D341Med (cell line): ENCODE measurements at regions not wholly inside any gene's neighbourhood (a gene's known extent, or its start where the extent isn't known, plus 50 kb on each side); places are given as distances from the start of the nearest gene placed in this dataset.

ENCODE experiments used
- DNase-seq: peaks from one replicate; pipeline ENCODE4 v3.0.0; 2012; ENCODE audit warnings: low spot score

DNA sequence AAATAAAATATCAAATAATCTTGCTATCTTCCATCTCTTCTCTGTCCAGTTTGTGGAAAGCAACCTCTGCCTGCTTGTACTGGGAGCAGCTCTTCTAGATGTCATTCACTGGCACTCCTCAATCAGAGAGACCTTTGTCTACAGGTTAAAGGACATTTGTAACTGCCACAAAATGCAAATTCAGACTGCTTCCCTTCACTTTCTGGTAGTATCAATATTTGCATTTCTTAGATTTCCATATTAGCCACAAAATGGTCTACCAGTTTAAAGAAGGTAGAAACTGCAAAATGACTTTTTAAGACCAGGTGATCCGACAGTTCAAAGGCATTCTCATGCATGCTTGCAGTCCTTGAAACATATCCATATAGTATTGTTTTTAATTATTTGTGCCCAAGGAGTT, 51.7 kb upstream of the RCN1 start:
- no peak for DNase-seq

DNA sequence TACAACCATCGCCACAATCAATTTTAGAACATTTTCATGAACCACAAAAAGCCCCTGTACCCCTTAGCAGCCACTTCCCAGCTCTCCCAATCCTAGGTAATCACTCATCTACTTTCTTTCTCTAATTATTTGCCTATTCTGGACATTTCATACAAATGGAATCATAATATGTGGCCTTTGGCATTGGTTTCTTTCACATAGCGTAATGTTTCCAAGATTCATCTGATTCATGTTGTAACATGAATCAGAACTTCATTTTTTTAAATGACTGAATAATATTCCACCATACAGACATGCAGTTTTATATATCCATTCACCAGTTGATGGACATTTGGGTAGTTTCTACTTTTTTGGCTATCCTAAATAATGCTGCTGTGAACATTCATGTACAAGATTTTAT, 56.2 kb upstream of the RCN1 start:
- DNase-seq = no peak

DNA sequence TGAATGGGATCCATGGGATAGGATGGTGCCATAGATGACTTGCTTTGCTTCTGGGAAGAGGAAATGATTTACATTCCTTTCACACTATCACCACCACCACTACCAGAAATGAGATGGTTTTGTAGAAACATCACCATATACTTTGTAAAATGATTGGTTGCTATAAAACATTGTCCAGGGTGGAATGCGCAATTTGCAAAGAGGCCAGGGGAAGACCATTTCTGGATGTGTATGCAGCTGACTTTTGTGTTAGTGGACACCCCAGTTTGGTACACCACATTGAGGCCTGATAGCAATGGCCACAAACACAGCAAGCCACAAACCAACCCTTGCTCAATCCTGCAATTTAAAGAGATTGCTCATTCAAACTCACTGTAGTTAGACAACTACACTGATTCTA, 56.7 kb upstream of the RCN1 start:
- no peak for DNase-seq

DNA sequence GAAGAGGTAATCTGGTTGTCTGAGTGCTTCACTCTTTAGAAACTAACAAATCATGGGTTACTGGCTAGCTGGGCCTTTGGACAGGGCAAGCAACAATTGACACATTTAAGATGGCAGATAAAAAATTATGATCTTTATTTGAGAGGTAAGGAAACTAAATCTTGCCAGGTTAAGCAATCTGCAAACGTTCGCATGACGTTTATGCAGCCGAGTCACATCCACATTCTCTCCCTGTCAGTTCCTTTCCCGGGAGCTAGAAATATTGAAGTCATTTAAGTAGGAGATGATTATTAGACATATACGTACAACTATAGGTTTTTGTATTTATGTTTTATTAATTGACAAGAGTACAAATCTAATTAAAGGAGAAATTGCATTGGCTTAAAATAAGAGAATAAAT, 57.4 kb upstream of the RCN1 start:
- no peak for DNase-seq

DNA sequence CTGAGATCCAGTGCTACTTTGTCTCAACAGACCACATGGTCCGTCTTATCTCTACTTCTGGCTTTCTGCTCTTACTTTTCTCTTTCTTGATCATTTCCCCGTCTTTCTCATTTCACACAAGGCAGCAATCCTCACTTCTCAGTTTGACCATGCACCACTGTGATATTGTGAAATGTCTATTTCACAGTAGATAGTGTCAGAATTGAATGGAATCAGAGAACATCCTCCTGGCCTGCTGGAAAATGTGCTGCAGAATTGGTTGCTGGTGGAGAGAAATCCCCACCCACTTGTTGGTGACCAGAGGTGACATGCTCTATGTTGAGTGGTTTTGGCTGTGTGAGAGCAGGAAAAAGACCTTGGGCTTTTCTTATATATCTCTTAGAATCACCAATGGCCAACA, 57.8 kb upstream of the RCN1 start:
- no peak for DNase-seq

DNA sequence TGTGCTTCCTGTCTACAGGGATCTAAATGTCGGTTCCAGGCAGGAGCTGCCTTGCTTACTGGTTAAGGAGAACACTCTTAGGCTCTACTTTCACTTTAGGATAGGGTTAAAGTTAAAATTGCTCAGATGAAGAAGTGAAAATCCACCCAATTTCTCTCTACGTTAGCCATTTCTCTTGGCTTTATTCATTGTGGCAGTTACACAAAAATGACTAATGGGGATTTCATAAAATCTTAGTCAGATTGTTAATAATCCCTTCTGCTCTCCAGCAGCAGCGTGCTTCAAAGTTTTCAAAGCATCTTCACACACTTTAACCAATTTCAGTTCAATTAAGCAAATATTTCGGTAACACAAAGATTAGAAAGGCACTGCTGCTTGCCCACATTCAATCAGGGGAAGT, 58.4 kb upstream of the RCN1 start:
- no peak for DNase-seq

DNA sequence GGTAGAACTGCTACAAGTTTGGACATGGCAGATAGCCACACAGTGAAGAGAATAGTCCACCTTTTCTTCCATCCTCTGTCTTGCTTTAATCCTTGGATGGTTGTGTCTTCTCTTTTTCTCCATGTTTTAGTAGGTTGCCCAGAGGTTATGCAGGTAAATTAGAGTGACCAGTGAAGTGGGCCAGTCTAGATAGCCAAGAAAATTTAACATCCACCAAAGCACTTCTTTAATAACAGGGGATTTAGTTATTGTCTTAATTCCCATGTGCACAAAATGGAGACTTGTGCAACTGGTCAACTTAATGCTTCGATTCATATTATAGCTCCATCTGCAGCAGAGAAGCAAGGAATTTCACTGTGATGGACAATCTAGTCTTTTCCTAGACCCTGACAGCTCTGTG, 58.8 kb upstream of the RCN1 start:
- no peak for DNase-seq

DNA sequence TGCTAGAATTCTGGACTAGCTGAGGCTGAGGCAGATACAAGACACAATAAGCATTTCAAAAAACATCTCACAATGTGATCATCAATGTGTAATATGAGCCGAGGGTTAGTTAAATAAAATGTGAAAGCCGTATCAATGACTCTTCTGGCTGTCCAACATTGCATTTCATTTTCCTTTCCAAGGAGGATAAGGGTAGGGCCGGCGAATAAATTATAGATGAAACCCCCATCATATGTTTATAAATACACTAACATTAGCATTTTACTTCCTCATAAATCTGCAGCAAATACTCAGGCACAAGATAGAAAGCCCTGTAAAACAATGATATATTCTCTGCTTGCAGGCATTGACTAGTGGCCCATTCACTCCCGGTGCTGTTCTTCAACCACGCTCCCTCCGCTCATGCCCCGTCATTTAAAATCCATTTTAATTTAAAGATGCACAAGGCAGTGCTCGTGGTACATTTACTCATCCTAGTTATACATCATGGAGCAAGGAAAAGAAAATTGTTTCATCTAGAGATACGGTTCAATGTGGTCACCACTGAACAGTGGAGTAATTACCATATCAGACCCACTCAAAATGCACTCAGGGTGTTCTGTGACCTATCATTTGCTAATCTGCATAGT, 59.9 kb upstream of the RCN1 start:
- no peak for DNase-seq

DNA sequence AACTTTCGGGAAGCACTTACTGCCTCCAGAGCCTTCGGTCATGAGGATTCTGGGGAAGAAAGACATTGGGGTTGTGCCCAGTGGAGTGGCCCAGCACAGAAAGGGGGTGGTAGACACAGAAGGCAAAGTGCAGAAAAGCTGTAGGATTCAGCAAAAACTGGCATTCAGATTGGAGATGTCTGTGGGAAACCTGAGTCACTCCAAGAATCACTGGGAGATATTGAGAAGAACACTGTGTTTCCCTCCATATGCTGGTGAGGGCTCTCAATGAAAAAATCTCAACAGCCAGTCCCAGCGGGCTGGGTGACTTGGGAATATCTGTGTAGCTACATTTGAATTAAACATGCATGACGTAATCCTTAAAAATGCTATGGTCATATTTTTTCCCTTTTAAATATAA, 61.2 kb upstream of the RCN1 start:
- DNase-seq = no peak

DNA sequence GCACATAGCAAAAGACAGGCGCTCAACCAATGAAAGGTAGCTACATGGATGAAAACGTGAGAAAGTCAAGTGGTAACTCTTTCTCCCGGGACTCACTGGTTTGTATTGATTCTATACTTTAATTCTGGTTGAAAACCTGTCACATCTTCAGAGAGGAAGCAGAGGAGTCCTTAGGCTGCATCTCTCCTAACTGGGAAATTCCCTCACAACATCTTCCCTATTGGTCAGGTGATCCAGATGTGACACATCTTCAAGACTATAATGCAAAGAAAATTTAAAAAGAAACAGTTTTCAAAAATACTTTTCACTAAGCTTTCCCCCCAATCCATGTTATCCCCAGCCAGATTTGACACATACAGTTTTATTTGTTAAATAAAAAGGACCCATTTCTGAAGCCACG, 62.7 kb upstream of the RCN1 start:
- no peak for DNase-seq

DNA sequence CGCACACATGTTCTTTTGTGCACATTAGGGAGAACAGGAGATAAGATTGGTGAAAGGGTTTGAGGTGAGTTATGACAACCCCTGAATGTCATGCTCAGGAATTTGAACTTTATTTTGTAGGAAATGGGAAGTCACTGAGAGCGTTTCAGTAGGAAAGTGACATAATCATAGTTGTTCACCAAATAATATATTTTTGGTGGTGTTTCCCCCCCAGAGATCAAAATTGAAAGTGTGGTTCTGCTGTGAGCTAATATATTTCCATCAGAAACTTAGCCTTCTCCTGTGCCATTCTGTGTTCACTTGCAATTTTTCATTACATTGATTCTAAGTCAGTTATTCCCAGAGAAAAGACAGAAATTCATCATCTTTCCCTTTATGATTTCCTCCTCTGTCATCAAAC, 64.1 kb upstream of the RCN1 start:
- DNase-seq = no peak

DNA sequence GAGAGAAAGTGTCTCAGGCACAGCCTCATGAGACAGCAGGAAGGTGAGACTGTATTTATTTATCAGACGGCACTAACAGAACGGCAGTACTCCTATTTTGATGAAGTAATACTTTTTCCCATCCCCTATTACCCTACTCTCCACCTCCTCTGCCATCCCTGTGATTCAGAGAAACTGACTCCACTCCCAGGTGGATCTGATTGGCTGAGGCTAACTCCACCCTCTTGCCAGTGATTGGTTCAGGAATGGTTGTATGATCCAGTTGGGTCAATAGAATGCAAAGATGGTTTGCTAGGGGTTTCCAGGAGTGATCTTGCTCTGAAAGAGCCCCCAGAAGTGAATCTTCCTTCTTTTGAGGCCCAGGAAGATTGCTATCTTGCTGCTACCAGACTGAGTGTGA, 65.9 kb upstream of the RCN1 start:
- no peak for DNase-seq

DNA sequence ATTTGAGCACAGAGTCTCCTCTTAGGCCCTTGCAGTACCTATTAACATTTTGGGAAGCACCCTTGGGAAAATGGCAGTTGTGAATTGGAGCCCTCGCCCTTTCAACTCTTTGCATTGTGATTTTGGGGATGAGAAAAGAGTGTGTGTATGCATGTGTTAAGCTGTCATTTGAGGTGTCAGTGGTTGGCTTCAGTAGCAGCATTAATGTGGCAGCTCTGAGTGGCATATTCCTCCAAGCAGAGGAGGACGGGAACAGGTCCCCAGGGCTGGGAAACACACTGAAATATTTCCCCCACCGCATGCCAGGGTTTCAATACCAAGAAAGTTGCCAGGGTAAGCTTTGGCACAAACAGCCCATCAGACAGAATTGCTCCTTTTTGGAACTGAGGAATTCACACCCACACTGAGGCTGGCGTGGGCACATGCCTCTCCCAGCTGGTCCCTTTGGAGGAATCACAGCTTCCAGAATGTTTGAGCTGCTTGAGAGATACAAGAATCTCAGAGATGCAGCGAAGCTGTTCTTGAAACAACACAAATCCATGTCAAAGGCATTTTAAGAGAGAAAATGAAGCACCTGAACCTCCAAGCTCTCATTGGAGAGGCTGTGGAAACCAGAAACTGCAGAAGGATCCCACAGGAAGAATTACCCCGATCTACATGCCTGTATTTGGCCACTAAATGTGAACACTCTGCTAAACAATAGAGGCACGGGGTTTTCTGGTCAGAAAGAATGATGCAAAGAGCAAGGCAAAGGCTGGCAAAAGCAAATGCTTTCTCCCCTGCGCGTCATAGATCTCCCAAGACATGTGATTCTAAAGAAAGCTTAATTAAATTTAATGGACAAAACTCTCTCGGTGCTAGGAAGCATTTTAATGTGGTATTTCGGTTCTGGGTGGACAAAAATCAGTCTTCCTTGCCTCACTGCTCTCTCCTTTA, 67.2 kb upstream of the RCN1 start:
- no peak for DNase-seq

DNA sequence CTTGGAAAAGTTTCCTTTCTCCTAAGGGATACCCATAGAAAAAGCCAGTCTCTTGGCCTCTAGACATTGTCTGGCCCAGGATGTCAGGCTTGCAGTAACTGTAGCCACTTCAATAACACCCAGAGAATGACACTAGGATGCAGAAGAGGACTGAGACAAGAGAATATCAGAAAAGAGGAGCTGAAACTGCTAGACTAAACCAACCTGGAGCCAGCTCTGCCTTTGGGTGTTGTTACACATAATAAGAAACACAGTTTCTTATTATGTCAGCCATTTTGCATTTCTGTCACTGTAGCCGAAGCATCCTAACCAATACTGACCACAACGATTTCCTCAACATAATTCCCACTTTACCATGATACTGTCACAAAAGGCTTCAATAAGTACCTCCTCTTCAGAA, 72.2 kb upstream of the RCN1 start:
- DNase-seq = no peak

DNA sequence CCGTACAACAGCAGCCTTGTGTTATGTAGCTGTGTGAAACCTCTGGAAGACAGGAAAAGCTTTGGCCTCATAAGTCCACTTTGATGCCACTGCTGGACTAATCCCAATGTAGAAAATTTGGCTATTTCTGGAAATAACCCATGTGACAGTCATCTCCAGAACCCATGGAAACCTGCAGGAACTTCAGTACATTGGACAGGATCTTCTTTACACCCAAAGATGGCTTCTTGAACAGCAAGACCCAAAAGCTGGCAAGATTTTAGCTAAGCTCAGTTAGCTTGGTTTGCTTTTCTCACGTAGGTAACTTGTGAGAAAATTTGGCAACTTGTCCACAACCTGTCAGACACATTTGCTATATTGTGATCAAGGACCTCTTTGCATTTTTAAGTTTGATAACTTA, 74.8 kb upstream of the RCN1 start:
- DNase-seq = no peak

DNA sequence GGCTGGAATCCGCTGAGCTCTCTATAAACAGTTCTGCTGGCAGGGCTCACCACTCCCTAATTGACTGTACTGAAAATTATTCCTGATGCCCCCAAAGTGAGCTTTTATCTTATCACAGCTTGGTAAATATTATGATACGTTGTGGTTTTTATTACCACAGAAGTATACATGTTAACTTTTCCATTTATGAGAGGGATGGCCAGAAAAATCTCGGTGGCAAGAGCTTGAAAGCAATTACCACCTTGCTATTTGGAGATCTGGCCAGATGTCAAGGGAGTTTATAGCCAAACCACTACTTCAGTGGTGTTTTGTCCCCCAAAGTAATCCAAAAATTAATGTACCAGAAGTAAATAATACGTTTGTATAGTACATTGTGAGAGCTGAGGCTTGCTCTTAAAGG, 75.4 kb upstream of the RCN1 start:
- DNase-seq = no peak

DNA sequence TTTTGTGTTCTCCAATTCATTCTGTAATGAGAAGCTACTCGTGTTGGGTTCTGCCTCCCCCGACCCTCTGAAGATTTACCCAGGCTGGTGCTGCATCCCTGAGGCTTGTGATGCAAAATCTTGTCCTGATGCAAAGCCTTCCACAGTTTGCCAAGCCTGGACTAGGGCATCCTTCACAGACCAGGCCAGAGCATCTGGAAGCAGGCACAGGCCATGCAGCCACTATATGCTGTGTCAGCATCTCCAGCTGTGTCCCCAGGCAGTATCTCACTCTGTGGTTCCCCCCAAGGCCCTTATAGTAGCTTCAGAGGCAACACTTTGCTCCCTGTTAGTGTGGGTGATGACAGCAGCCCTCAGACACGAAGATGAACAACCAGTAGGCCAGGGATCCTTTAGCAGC, 77.3 kb upstream of the RCN1 start:
- no peak for DNase-seq

DNA sequence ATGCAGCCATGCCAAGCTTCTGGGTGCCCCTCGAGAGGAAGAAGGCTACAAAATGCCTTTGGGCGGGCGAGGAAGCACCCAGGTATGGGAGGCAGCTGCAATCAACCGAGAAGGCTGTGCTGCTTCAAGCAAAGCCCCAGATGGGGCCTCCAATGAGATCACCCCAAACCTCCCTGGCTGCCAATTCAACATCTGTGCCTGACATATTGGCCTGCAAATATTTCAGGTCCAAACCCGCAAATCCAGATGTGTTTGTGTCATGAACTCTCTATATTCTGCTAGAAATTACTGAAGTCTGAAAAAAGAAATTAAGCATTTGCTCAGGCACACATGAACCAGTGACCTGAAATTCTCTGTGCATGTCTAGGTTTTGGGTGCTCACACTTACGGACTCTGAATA, 78.8 kb upstream of the RCN1 start:
- DNase-seq = no peak

DNA sequence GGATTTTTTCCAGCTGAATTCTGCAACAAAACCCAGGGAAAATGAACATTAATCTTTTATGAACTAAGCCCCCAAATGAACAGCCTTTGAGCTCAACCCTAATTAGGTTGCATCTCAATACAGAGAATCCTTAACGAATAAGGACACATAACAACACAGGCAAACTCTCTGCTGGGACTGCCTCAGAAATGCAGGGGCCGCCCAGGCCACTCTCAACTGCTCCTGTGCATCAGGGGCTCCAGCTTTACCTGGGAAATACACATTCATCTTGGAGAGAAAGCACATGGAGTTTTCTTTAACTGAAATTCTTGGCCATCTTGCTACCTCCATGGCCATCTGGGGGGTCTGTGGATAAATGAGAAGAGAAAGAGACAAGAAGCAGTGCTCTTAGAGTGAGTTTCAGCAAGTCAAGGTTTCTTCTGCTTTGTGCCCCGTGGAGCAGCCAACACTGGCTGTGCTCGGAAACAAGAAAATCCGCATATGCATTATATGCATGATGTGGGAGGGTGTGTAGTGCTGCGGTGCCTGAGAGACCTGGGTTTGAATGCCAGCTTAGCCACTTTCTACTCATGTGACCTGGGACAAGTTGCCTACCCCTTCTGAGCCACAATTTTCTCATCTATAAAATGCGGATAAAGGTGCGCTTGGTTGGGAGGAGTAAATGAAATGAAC, 81.9 kb upstream of the RCN1 start:
- DNase-seq = no peak

DNA sequence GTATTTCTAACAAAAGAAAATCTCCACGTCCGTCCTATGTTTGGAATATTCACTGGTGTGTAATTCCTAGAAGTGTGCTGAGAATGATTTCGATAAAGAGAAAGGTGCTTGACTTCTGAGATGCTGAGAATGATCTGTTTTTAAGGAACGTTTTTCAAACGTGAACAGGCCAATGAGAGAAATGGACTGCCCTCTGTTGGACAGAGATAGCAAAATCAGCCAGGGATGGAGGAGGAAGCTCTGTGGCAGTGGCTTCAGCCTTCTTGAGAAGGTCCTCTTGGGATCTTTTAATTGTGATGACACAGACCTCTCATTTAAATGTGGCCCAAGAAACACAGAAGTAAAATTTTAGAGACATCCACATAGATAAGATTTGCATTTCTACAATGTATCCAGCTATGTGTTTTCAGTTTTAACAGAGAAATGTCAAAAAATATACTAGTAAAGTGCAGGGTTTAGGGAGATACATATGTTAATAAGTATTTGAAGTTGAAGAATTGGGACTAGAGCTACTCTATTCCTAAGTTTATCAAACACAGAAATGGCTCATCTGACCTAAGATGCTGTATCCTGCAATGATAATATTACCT, 84.0 kb upstream of the RCN1 start:
- DNase-seq = peak; percentile 69

DNA sequence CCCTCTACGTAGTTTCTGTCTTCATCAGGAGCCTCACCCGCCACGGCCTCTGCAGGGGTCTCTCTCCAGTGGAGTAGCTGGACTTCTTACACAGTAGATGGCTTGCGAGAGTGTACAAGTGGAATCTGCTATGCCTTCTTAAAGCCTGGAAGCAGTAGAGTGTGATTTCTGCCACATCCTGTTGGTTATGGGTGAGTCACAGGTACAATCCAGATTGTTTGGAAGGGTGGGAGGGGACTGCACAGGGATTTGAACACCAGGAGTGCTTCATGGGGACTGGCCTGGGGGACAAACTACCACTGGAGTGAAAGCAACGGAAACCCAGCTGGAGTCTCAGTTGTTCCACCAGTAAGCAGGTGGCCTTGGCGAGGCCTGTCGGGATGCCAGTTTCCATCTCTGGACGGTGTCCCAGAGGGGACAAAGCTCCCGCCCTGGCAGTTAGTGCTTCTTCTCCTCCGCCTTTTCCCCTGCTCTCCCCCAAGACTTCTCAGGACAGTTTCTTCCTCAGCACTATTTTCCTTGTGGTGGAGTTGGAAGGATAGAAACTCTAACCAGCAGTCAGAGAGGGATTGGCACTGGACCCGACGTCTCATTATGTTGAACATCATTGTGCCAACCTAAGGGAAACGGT, 85.0 kb upstream of the RCN1 start:
- no peak for DNase-seq

DNA sequence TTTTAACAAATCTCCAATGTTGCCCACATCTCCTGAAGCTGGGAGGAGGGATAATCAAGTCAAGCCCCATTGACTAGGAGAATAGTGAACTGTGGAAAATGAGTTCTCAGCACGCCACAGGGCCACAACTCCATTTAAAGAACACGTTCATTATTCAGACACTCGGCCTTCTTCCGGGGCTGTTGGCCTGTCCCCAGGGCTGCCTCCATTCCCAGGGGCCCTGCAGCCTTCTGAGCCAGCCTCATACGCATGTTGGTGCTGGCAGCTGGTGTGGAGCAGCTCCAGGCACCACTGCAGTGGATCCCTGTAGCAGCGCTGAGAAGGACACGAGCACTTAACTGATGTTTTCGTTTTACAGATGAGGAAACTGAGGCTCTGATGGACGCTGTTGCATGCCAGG, 87.5 kb upstream of the RCN1 start:
- no peak for DNase-seq
